Endothelial cell of umbilical vein (primary cell): ENCODE measurements at regions not wholly inside any gene's neighbourhood (a gene's known extent, or its start where the extent isn't known, plus 50 kb on each side); places are given as distances from the start of the nearest gene placed in this dataset.

ENCODE experiments used
- CTCF ChIP-seq, 2 donors: IDR thresholded peaks; 1 replicate in 1 of 2; 2 replicates in 1 of 2; pipeline ENCODE4 v1.5.1; 2011; ENCODE audit warnings: low read length in 2 of 2, mild to moderate bottlenecking in 2 of 2, moderate library complexity in 2 of 2, control low read depth in 1 of 2, inconsistent platforms in 1 of 2, low read depth in 1 of 2; ENCODE audit not compliant: insufficient read depth in 1 of 2; ENCODE audit errors: extremely low read depth in 1 of 2
- EZH2 ChIP-seq: IDR thresholded peaks from 2 replicates; pipeline ENCODE4 v1.6.1; 2012; ENCODE audit warnings: borderline replicate concordance, low read depth, mild to moderate bottlenecking, moderate library complexity, low read length, inconsistent platforms; ENCODE audit not compliant: severe bottlenecking
- POLR2A ChIP-seq: IDR thresholded peaks from 2 replicates; pipeline ENCODE4 v1.6.1; 2012; ENCODE audit warnings: low read depth, mild to moderate bottlenecking, control low read depth, low read length
- POLR2AphosphoS5 ChIP-seq: IDR thresholded peaks from 2 replicates; pipeline ENCODE4 v1.6.1; 2012; ENCODE audit warnings: low read depth, mild to moderate bottlenecking, control low read depth, low read length, moderate library complexity; ENCODE audit not compliant: insufficient read depth

- TF ChIP-seq POLR2A (no peak), CTCF (IDR thresholded peaks at IDR 0.05; ENCODE audit: extremely low read depth in 1 of 2, insufficient read depth in 1 of 2, low read depth in 1 of 2, low read length in 2 of 2) (no peak), POLR2AphosphoS5 (no peak), EZH2 (no peak)
Observed at GRCh38 chr13:67951431-67951830, 721.3 kb upstream of the PCDH9 start.
